ENCODE measurements at regions not wholly inside any gene's neighbourhood (a gene's known extent, or its start where the extent isn't known, plus 50 kb on each side); places are given as distances from the start of the nearest gene placed in this dataset.

DNA sequence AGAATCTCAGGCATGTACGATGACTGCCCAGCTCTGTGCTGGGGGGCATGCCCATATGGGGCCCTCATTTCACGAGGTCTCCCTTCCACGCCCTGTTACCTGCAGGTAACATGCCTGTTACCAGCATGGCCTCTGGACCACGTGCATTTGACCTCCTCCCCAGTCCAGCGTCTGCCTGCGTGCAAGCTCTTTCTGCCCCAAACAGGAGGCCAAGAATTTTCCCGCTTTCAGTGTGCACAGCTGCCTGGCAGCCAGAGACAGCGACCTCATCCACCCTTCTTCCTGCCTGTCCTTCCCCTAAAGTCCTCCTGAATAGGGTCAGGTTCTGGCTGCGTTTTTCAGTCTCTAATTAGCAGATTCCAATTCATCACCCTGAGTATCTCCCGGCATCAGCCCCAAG is 306.5 kb upstream of the ZFHX3 start:
- DNase-seq (ENCODE audit: extremely low spot score), result no peak
- ChIA-PET CTCF (no interaction called here), POLR2A (no interaction called here)
- TF ChIP-seq L3MBTL2 (conservative IDR thresholded peaks at IDR 0.05), result no peak
- TF ChIP-seq FOXA1 (IDR thresholded peaks at IDR 0.05), result no peak
- no peak for TF ChIP-seq ZNF384 (IDR thresholded peaks at IDR 0.05)
- no peak for TF ChIP-seq NFRKB (IDR thresholded peaks at IDR 0.05)
- no peak for TF ChIP-seq ELF4 (IDR thresholded peaks at IDR 0.05)
- no peak for TF ChIP-seq LEF1 (IDR thresholded peaks at IDR 0.05; ENCODE audit: borderline replicate concordance)
- TF ChIP-seq FOXK2 (IDR thresholded peaks at IDR 0.05), result no peak
- TF ChIP-seq BHLHE40 (IDR thresholded peaks at IDR 0.05; ENCODE audit: borderline replicate concordance), result no peak
- no peak for TF ChIP-seq FOXM1 (IDR thresholded peaks at IDR 0.05; ENCODE audit: borderline replicate concordance)
- no peak for TF ChIP-seq CTBP1 (IDR thresholded peaks at IDR 0.05; ENCODE audit: borderline replicate concordance)
- TF ChIP-seq, protein P1, sequence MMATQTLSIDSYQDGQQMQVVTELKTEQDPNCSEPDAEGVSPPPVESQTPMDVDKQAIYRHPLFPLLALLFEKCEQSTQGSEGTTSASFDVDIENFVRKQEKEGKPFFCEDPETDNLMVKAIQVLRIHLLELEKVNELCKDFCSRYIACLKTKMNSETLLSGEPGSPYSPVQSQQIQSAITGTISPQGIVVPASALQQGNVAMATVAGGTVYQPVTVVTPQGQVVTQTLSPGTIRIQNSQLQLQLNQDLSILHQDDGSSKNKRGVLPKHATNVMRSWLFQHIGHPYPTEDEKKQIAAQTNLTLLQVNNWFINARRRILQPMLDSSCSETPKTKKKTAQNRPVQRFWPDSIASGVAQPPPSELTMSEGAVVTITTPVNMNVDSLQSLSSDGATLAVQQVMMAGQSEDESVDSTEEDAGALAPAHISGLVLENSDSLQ (IDR thresholded peaks at IDR 0.05), result no peak
- no peak for TF ChIP-seq SUZ12 (IDR thresholded peaks at IDR 0.05)
- TF ChIP-seq TARDBP (IDR thresholded peaks at IDR 0.05), result no peak
- no peak for TF ChIP-seq ARNT (IDR thresholded peaks at IDR 0.05)
- no peak for TF ChIP-seq SP1 (IDR thresholded peaks at IDR 0.05)
- no peak for TF ChIP-seq HDGF (IDR thresholded peaks at IDR 0.05; ENCODE audit: borderline replicate concordance)

DNA sequence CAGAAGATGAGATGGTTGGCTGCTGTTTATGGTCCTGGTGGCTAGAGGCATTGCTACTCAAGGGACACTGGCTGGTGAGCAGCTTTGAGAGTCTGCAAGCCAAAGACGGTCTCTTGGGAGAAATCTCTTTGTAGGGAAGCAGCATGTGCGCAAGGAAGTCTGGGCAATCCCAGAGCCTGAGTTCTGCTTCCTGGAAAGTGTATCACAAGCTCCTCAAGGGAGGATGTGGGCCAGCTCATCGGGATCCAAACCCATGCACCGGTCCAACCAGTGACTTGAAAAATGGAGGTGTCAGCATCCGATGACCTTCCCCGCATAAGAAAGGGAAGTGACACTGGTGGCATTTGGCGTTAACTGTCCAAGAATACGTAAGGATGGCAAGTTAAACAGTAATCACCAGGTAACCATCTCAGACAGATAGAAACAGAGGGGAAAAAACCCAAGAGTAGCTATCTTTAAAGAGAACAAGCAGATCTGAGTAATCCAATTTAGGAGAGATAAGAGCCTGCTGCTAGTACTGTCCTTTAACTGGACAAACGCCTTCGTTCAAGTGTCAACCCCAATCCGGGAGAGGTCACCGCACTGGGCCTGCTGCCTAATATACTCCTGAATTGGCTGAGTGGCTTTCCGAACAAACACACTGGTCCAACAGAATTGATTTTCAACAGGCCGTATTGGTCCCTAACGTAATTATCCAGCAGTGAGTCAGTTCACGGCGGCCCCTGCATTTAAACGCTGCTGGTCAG is 303.0 kb upstream of the ZFHX3 start:
- DNase-seq (ENCODE audit: extremely low spot score), result no peak
- CTCF ChIA-PET, result no interaction called here
- no peak for TF ChIP-seq LEF1 (IDR thresholded peaks at IDR 0.05; ENCODE audit: borderline replicate concordance)
- no peak for TF ChIP-seq ARNT (IDR thresholded peaks at IDR 0.05)
- POLR2A ChIA-PET, result no interaction called here

DNA sequence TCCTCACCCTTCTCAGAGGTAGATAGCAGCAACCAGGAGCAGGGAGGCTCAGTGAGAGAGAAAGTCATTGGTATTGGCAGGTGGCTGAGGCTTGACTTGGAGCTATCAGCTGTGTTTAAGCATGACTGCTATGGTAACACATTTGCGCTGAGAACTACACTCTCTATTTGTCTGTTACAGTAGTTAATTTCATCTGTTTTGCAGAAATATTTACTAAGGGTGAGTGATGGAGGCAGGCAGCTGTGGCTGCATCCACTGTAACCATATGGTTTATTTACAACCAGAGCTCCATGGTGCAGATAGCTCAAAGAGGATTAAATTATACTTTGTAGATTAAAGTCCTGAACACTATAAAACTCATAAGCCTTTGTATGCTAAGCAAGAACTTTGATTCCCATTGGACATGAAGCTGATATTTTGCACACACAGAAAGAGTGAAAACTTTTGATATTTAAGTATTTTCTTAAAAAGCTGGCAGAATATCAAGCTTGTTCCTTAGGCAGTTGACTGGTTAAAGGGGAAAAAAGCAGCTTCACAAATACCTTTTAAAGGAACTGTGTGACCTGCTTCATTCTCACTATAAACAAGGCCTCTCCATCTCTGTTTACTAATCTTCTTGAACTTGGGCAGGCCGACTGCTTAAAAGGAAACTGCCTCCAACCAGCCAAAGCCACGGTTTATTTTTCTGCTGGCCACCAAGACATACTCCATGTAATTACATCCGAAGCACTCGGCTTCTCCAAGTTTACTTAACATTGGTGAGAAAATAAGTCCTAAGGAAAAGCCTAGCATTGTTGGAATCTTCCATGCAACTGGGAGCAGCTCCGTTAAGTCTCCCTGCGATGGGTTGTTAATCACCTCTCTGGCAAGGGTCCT is 299.8 kb upstream of the ZFHX3 start:
- TF ChIP-seq, protein P1 (IDR thresholded peaks at IDR 0.05), result no peak
- no peak for TF ChIP-seq FOXM1 (IDR thresholded peaks at IDR 0.05; ENCODE audit: borderline replicate concordance)
- no peak for TF ChIP-seq BHLHE40 (IDR thresholded peaks at IDR 0.05; ENCODE audit: borderline replicate concordance)
- no peak for TF ChIP-seq LEF1 (IDR thresholded peaks at IDR 0.05; ENCODE audit: borderline replicate concordance)
- TF ChIP-seq ELF4 (IDR thresholded peaks at IDR 0.05), result no peak
- no peak for TF ChIP-seq HDGF (IDR thresholded peaks at IDR 0.05; ENCODE audit: borderline replicate concordance)
- no peak for TF ChIP-seq FOXK2 (IDR thresholded peaks at IDR 0.05)
- TF ChIP-seq FOXA1 (IDR thresholded peaks at IDR 0.05), result no peak
- no peak for TF ChIP-seq NFRKB (IDR thresholded peaks at IDR 0.05)
- no peak for TF ChIP-seq TARDBP (IDR thresholded peaks at IDR 0.05)
- TF ChIP-seq CTBP1 (IDR thresholded peaks at IDR 0.05; ENCODE audit: borderline replicate concordance), result no peak
- no peak for TF ChIP-seq L3MBTL2 (conservative IDR thresholded peaks at IDR 0.05)
- no peak for TF ChIP-seq ZNF384 (IDR thresholded peaks at IDR 0.05)
- no peak for TF ChIP-seq SP1 (IDR thresholded peaks at IDR 0.05)
- DNase-seq (ENCODE audit: extremely low spot score), result no peak
- CTCF ChIA-PET, result no interaction called here
- POLR2A ChIA-PET, result no interaction called here

DNA sequence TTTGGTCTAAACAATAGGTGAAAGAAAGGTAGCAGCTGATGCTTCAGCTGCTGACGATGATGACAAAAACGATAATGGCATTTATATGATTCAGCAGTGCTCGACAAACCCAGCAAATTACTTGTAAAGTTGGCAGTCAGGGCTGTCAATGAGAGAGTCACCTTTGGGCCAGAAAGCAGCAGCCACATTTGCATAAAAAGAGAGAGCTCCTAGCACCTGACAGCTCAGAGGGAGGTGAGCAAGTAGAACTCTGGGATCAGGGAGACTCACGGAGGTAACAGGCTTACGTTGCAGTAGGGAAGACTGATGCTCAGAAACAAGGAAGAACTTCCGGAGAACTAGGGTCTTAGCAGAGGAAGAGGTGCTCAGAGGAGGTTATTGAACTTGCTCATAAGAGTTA is 291.9 kb upstream of the ZFHX3 start:
- DNase-seq (ENCODE audit: extremely low spot score), result no peak

DNA sequence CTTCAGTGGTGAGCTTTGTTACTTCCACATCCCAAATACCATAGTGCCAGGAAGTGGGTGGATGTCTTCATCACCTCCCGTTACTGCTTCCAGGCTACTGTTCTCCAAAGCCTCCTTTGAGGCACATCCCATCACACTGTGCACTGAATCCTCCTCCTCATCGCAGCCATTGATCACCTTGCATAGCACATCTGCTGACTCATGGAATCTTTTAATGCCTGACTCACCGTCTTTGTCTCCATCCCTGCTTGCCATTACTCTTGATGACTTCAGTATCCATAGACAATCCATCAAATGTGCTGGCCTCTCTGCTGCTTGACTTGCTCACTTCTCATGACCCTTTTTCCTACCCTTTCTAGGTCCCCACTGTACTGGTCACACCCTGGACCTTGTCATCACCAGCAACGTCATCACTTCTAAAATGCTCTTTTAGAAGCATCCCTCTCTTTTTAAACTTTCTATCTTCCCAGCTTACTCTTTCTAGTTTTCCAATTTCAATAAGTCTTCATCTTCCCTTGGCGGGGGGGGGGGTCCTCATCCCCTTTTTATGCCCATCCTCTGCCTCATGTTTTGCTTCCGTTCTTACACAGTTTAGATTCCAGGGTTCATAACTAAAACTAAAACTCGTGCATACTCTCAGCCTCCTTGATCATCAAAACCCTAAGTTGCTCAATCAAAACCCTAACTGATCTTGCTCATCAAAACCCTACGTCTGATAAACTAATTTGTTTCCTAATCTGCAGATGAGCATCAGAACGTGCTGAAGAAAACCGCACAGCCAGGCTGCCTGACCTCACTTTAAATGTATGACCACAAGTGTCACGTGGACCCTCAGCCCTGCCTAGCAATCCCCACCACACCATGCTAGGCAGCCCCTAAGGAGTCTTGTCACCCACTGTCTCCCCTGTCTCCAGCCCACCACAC is 289.7 kb upstream of the ZFHX3 start:
- TF ChIP-seq ELF4 (IDR thresholded peaks at IDR 0.05) (no peak), L3MBTL2 (conservative IDR thresholded peaks at IDR 0.05) (no peak), NFRKB (IDR thresholded peaks at IDR 0.05) (no peak), CTBP1 (IDR thresholded peaks at IDR 0.05; ENCODE audit: borderline replicate concordance) (no peak), FOXA1 (IDR thresholded peaks at IDR 0.05) (no peak), SP1 (IDR thresholded peaks at IDR 0.05) (no peak), ARNT (IDR thresholded peaks at IDR 0.05) (no peak), HDGF (IDR thresholded peaks at IDR 0.05; ENCODE audit: borderline replicate concordance) (no peak), BHLHE40 (IDR thresholded peaks at IDR 0.05; ENCODE audit: borderline replicate concordance) (no peak), ZNF384 (IDR thresholded peaks at IDR 0.05) (no peak), FOXK2 (IDR thresholded peaks at IDR 0.05) (no peak), TARDBP (IDR thresholded peaks at IDR 0.05) (no peak), SUZ12 (IDR thresholded peaks at IDR 0.05) (no peak), FOXM1 (IDR thresholded peaks at IDR 0.05; ENCODE audit: borderline replicate concordance) (no peak), LEF1 (IDR thresholded peaks at IDR 0.05; ENCODE audit: borderline replicate concordance) (no peak)
- TF ChIP-seq, protein P1 (IDR thresholded peaks at IDR 0.05), result no peak
- ChIA-PET CTCF (interaction anchor here (0.6 kb wide), 1 partner anchor 39 kb away, joined by 3 read pairs; no protein-coding TSS in a partner anchor), POLR2A (no interaction called here)
- no peak for DNase-seq (ENCODE audit: extremely low spot score)

More for the DNA sequence above, 291.9 kb upstream of the ZFHX3 start:
- CTCF ChIA-PET, result no interaction called here
- POLR2A ChIA-PET, result no interaction called here
- TF ChIP-seq FOXA1 (IDR thresholded peaks at IDR 0.05), result no peak
- TF ChIP-seq LEF1 (IDR thresholded peaks at IDR 0.05; ENCODE audit: borderline replicate concordance), result no peak
- TF ChIP-seq SP1 (IDR thresholded peaks at IDR 0.05), result no peak
- TF ChIP-seq FOXK2 (IDR thresholded peaks at IDR 0.05), result no peak
- no peak for TF ChIP-seq ARNT (IDR thresholded peaks at IDR 0.05)

Measured in HEK293T (cell line).